ENCODE measurements at regions not wholly inside any gene's neighbourhood (a gene's known extent, or its start where the extent isn't known, plus 50 kb on each side); places are given as distances from the start of the nearest gene placed in this dataset.

- TF ChIP-seq CTCF (IDR thresholded peaks at IDR 0.05), result no peak
- TF ChIP-seq POLR2AphosphoS5 (IDR thresholded peaks at IDR 0.05), result no peak
- no peak for TF ChIP-seq POLR2A (IDR thresholded peaks at IDR 0.05)
Measured at GRCh38 chr16:6428861-6429260, 903.8 kb upstream of the RBFOX1 start.
